ENCODE measurements at regions not wholly inside any gene's neighbourhood (a gene's known extent, or its start where the extent isn't known, plus 50 kb on each side); places are given as distances from the start of the nearest gene placed in this dataset.

DNA sequence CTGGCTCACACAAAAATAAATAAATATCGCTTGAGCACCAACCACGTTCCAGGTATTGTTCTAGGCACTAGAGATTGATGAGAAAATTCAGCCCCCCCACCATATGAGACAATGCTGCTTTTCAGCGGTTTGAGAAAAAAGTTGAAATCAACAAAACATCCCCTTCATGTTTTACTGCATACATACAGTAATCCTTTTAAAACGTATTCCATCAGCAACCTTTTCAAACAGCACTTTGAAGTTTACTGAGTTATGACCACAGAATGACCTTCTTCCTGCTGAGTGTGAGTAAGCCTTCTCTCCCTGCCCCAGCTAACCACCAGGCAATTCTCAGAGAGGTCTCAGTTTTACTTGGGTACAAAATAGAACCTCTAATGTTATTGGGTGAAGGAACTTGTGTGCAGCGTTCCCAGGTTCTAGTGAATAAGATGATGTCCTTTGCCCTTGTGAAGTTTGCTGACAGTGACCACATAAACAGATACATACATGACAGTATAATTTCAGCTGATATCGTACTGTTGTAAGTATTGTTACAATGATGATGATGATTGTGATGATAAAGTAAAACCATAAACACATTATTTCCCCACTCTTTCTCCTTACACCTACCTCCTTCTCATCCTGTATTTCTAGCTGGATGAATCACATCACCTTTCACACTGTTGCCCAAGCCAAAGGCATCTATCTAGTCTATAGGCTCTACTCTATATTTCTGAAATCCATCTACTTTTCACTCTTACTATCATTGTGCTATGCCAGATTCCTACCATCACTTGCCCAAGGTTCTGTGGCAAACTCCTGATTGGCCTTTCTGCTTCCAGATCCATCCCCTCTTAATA is 124.4 kb upstream of the KRR1 start:
- TF ChIP-seq, protein P1, sequence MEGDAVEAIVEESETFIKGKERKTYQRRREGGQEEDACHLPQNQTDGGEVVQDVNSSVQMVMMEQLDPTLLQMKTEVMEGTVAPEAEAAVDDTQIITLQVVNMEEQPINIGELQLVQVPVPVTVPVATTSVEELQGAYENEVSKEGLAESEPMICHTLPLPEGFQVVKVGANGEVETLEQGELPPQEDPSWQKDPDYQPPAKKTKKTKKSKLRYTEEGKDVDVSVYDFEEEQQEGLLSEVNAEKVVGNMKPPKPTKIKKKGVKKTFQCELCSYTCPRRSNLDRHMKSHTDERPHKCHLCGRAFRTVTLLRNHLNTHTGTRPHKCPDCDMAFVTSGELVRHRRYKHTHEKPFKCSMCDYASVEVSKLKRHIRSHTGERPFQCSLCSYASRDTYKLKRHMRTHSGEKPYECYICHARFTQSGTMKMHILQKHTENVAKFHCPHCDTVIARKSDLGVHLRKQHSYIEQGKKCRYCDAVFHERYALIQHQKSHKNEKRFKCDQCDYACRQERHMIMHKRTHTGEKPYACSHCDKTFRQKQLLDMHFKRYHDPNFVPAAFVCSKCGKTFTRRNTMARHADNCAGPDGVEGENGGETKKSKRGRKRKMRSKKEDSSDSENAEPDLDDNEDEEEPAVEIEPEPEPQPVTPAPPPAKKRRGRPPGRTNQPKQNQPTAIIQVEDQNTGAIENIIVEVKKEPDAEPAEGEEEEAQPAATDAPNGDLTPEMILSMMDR (IDR thresholded peaks at IDR 0.05; ENCODE audit: low read depth, low read length, missing input control): no peak
- TF ChIP-seq YY1 (IDR thresholded peaks at IDR 0.05) (no peak), REST (IDR thresholded peaks at IDR 0.05) (no peak), RAD21 (IDR thresholded peaks at IDR 0.05) (no peak), EGR1 (IDR thresholded peaks at IDR 0.05; ENCODE audit: low read depth in 2 of 2) (no peak), FOXA1 (IDR thresholded peaks at IDR 0.05) (no peak)
- TF ChIP-seq, protein P2, sequence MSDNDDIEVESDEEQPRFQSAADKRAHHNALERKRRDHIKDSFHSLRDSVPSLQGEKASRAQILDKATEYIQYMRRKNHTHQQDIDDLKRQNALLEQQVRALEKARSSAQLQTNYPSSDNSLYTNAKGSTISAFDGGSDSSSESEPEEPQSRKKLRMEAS (IDR thresholded peaks at IDR 0.05): no peak

Measured in liver (tissue), 3 donors.